ENCODE measurements at regions not wholly inside any gene's neighbourhood (a gene's known extent, or its start where the extent isn't known, plus 50 kb on each side); places are given as distances from the start of the nearest gene placed in this dataset.
A peak's percentile ranks its signal among the peaks of the same experiment; 100 is the strongest.

- no peak for TF ChIP-seq EZH2phosphoT487 (IDR thresholded peaks at IDR 0.05; ENCODE audit: insufficient read depth, low read depth)
- no peak for TF ChIP-seq EZH2 (IDR thresholded peaks at IDR 0.05; ENCODE audit: insufficient read depth, poor library complexity, severe bottlenecking)
- H3K4me2 ChIP-seq (ENCODE audit: unreplicated experiment) = peak overlapping the region; percentile 43
- H3K9ac ChIP-seq = no peak overlapping the region
- 0 out of 2 replicates have a peak overlapping the region, but pooled peaks have one; percentile 15 for H2AFZ ChIP-seq
- no peak overlapping the region for H3K4me3 ChIP-seq
- no peaks in the 10 kb centered on the region for H3K79me2 ChIP-seq (ENCODE audit: insufficient read depth)
- H3F3A ChIP-seq (ENCODE audit: insufficient read depth) = peaks cover 11% of the 10 kb centered on the region; the same call in 1 of the 2 replicates
- peaks cover 25% of the 10 kb centered on the region for H3K4me1 ChIP-seq (ENCODE audit: insufficient read depth)
- no peak for DNase-seq
- no peaks in the 10 kb centered on the region for H3K9me3 ChIP-seq (ENCODE audit: low read depth)
- H3K36me3 ChIP-seq (ENCODE audit: low read depth) = no peaks in the 10 kb centered on the region
- in situ Hi-C loops (cut with MboI) = no loop called here
- H3K27ac ChIP-seq = no peak overlapping the region
- H4K20me1 ChIP-seq (ENCODE audit: insufficient read depth) = no peaks in the 10 kb centered on the region
- no peaks in the 10 kb centered on the region for H3K9me2 ChIP-seq (ENCODE audit: insufficient read depth)
- 98% methylated on average over 2 of the region's 2 CpGs for WGBS, 2 experiments (ENCODE audit: low coverage in 1 of 2, low lambda C conversion rate in 2 of 2, missing lambda C conversion rate in 2 of 2)
- H3K27me3 ChIP-seq (replicated peaks; ENCODE audit: insufficient read depth) = no peaks in the 10 kb centered on the region
Measured at GRCh38 chr5:124692950-124693349, 53.5 kb downstream of the ZNF608 start.

- TF ChIP-seq EZH2 (IDR thresholded peaks at IDR 0.05; ENCODE audit: insufficient read depth, poor library complexity, severe bottlenecking) (no peak), EZH2phosphoT487 (IDR thresholded peaks at IDR 0.05; ENCODE audit: insufficient read depth, low read depth) (no peak)
- peaks cover 11% of the 10 kb centered on the region; the same call in 1 of the 2 replicates for H3F3A ChIP-seq (ENCODE audit: insufficient read depth)
- peak overlapping the region; percentile 37; the same call in 1 of the 2 replicates for H3K4me3 ChIP-seq
- H3K36me3 ChIP-seq (ENCODE audit: low read depth) = no peaks in the 10 kb centered on the region
- peak; percentile 39 for DNase-seq
- H3K79me2 ChIP-seq (ENCODE audit: insufficient read depth) = no peaks in the 10 kb centered on the region
- peak overlapping the region; percentile 43 for H3K4me2 ChIP-seq (ENCODE audit: unreplicated experiment)
- 48 to 53% methylated on average over 3 of the region's 3 CpGs for WGBS, 2 experiments (ENCODE audit: low coverage in 1 of 2, low lambda C conversion rate in 2 of 2, missing lambda C conversion rate in 2 of 2)
- no peaks in the 10 kb centered on the region for H3K9me3 ChIP-seq (ENCODE audit: low read depth)
- in situ Hi-C loops (cut with MboI) = no loop called here
- no peak overlapping the region for H3K9ac ChIP-seq
- 0 out of 2 replicates have a peak overlapping the region, but pooled peaks have one; percentile 12 for H3K27ac ChIP-seq
- H2AFZ ChIP-seq = peak overlapping the region; percentile 15; the same call in 1 of the 2 replicates
- H3K9me2 ChIP-seq (ENCODE audit: insufficient read depth) = no peaks in the 10 kb centered on the region
- no peaks in the 10 kb centered on the region for H4K20me1 ChIP-seq (ENCODE audit: insufficient read depth)
- peaks cover 18% of the 10 kb centered on the region for H3K4me1 ChIP-seq (ENCODE audit: insufficient read depth)
- no peaks in the 10 kb centered on the region for H3K27me3 ChIP-seq (replicated peaks; ENCODE audit: insufficient read depth)
Measured at GRCh38 chr5:124692324-124692723, 54.1 kb downstream of the ZNF608 start.

- Histone ChIP-seq H3K27me3 (replicated peaks; ENCODE audit: insufficient read depth) (no peaks in the 10 kb centered on the region), H4K20me1 (ENCODE audit: insufficient read depth) (no peaks in the 10 kb centered on the region)
- TF ChIP-seq EZH2 (IDR thresholded peaks at IDR 0.05; ENCODE audit: insufficient read depth, poor library complexity, severe bottlenecking) = no peak
- no peak for TF ChIP-seq EZH2phosphoT487 (IDR thresholded peaks at IDR 0.05; ENCODE audit: insufficient read depth, low read depth)
Measured at GRCh38 chr5:124689653-124690052, 56.8 kb downstream of the ZNF608 start.

GRCh38 chr5:124686239-124687004 lies 60.0 kb downstream of the ZNF608 start:
- Histone ChIP-seq H3K9me3 (ENCODE audit: low read depth) (no peaks in the 10 kb centered on the region), H3K79me2 (ENCODE audit: insufficient read depth) (no peaks in the 10 kb centered on the region), H3K27me3 (replicated peaks; ENCODE audit: insufficient read depth) (no peaks in the 10 kb centered on the region), H3K4me3 (no peak overlapping the region), H3K9me2 (ENCODE audit: insufficient read depth) (no peaks in the 10 kb centered on the region), H3K4me2 (ENCODE audit: unreplicated experiment) (no peak overlapping the region), H3K36me3 (ENCODE audit: low read depth) (no peaks in the 10 kb centered on the region), H3K4me1 (ENCODE audit: insufficient read depth) (peaks cover 4% of the 10 kb centered on the region; the same call in 1 of the 2 replicates), H4K20me1 (ENCODE audit: insufficient read depth) (no peaks in the 10 kb centered on the region), H3F3A (ENCODE audit: insufficient read depth) (peaks cover 1% of the 10 kb centered on the region; the same call in 1 of the 2 replicates), H3K27ac (no peak overlapping the region), H3K9ac (no peak overlapping the region), H2AFZ (no peak overlapping the region)
- TF ChIP-seq EZH2 (IDR thresholded peaks at IDR 0.05; ENCODE audit: insufficient read depth, poor library complexity, severe bottlenecking) = no peak
- TF ChIP-seq EZH2phosphoT487 (IDR thresholded peaks at IDR 0.05; ENCODE audit: insufficient read depth, low read depth) = no peak
- in situ Hi-C loops (cut with MboI) = no loop called here
- 70 to 76% methylated on average over 3 of the region's 3 CpGs for WGBS, 2 experiments (ENCODE audit: low coverage in 1 of 2, low lambda C conversion rate in 2 of 2, missing lambda C conversion rate in 2 of 2)
- no peak for DNase-seq

More at GRCh38 chr5:124689653-124690052, 56.8 kb downstream of the ZNF608 start:
- H3K27ac ChIP-seq = no peak overlapping the region
- H3K4me1 ChIP-seq (ENCODE audit: insufficient read depth) = peaks cover 18% of the 10 kb centered on the region
- no peak overlapping the region for H2AFZ ChIP-seq
- no peak overlapping the region for H3K9ac ChIP-seq
- H3K4me3 ChIP-seq = no peak overlapping the region
- H3K79me2 ChIP-seq (ENCODE audit: insufficient read depth) = no peaks in the 10 kb centered on the region
- H3K9me2 ChIP-seq (ENCODE audit: insufficient read depth) = no peaks in the 10 kb centered on the region
- no peak for DNase-seq
- in situ Hi-C loops (cut with MboI) = no loop called here
- no peak overlapping the region for H3K4me2 ChIP-seq (ENCODE audit: unreplicated experiment)
- H3F3A ChIP-seq (ENCODE audit: insufficient read depth) = peaks cover 11% of the 10 kb centered on the region; the same call in 1 of the 2 replicates
- no peaks in the 10 kb centered on the region for H3K9me3 ChIP-seq (ENCODE audit: low read depth)
- H3K36me3 ChIP-seq (ENCODE audit: low read depth) = no peaks in the 10 kb centered on the region
